ENCODE measurements at regions not wholly inside any gene's neighbourhood (a gene's known extent, or its start where the extent isn't known, plus 50 kb on each side); places are given as distances from the start of the nearest gene placed in this dataset.

- ATAC-seq (no peak), DNase-seq (no peak)
- Histone ChIP-seq H3K36me3 (no peaks in the 10 kb centered on the region), H3K4me3 (no peak overlapping the region), H3K4me1 (no peaks in the 10 kb centered on the region), H3K27me3 (no peaks in the 10 kb centered on the region), H3K27ac (no peak overlapping the region), H3K9me3 (no peaks in the 10 kb centered on the region)
- in situ Hi-C loops (cut with MboI; ENCODE audit: low sequenced_read_pairs in 4 of 4), result no loop called here
- intact Hi-C loops (cut with DNase I; ENCODE audit: low total_unique reads), result no loop called here
- no peak for TF ChIP-seq POLR2A (IDR thresholded peaks at IDR 0.05)
- TF ChIP-seq CTCF (IDR thresholded peaks at IDR 0.05 in 4 of 5, conservative IDR thresholded peaks at IDR 0.05 in 1 of 5), result no peak
Measured at GRCh38 chr2:221263573-221263972, 308.5 kb downstream of the EPHA4 start.

- Histone ChIP-seq H3K27ac (no peak overlapping the region), H3K36me3 (no peaks in the 10 kb centered on the region), H3K27me3 (no peaks in the 10 kb centered on the region), H3K9me3 (no peaks in the 10 kb centered on the region), H3K4me3 (no peak overlapping the region), H3K4me1 (no peaks in the 10 kb centered on the region)
- TF ChIP-seq CTCF (IDR thresholded peaks at IDR 0.05 in 4 of 5, conservative IDR thresholded peaks at IDR 0.05 in 1 of 5), result no peak
- intact Hi-C loops (cut with DNase I; ENCODE audit: low total_unique reads), result no loop called here
- ATAC-seq (no peak), DNase-seq (no peak)
- in situ Hi-C loops (cut with MboI; ENCODE audit: low sequenced_read_pairs in 4 of 4), result no loop called here
Measured at GRCh38 chr2:221264318-221264717, 307.8 kb downstream of the EPHA4 start.

- Histone ChIP-seq H3K36me3 (no peaks in the 10 kb centered on the region), H3K9me3 (no peaks in the 10 kb centered on the region), H3K27ac (no peak overlapping the region), H3K27me3 (no peaks in the 10 kb centered on the region), H3K4me1 (no peaks in the 10 kb centered on the region), H3K4me3 (no peak overlapping the region)
- intact Hi-C loops (cut with DNase I; ENCODE audit: low total_unique reads), result no loop called here
- DNase-seq, result no peak
- TF ChIP-seq CTCF (IDR thresholded peaks at IDR 0.05 in 4 of 5, conservative IDR thresholded peaks at IDR 0.05 in 1 of 5) (no peak), POLR2A (IDR thresholded peaks at IDR 0.05) (no peak)
- no peak for ATAC-seq
- in situ Hi-C loops (cut with MboI; ENCODE audit: low sequenced_read_pairs in 4 of 4), result no loop called here
Measured at GRCh38 chr2:221267773-221268425, 304.2 kb downstream of the EPHA4 start.

GRCh38 chr2:221268631-221269030 is 303.5 kb downstream of the EPHA4 start:
- no peak for DNase-seq
- TF ChIP-seq CTCF (IDR thresholded peaks at IDR 0.05 in 4 of 5, conservative IDR thresholded peaks at IDR 0.05 in 1 of 5) (no peak), POLR2A (IDR thresholded peaks at IDR 0.05) (no peak)
- in situ Hi-C loops (cut with MboI; ENCODE audit: low sequenced_read_pairs in 4 of 4) (no loop called here), intact Hi-C loops (cut with DNase I; ENCODE audit: low total_unique reads) (no loop called here)
- Histone ChIP-seq H3K27me3 (no peaks in the 10 kb centered on the region), H3K36me3 (no peaks in the 10 kb centered on the region), H3K9me3 (no peaks in the 10 kb centered on the region), H3K4me1 (no peaks in the 10 kb centered on the region), H3K4me3 (no peak overlapping the region), H3K27ac (no peak overlapping the region)
- ATAC-seq, result no peak

GRCh38 chr2:221270806-221271205 is 301.3 kb downstream of the EPHA4 start:
- no peak overlapping the region for H3K27ac ChIP-seq
- no peaks in the 10 kb centered on the region for H3K9me3 ChIP-seq
- DNase-seq (no peak), ATAC-seq (no peak)
- no peak for TF ChIP-seq POLR2A (IDR thresholded peaks at IDR 0.05)
- TF ChIP-seq CTCF (IDR thresholded peaks at IDR 0.05 in 4 of 5, conservative IDR thresholded peaks at IDR 0.05 in 1 of 5), result no peak
- no peaks in the 10 kb centered on the region for H3K27me3 ChIP-seq
- H3K4me1 ChIP-seq, result no peaks in the 10 kb centered on the region
- H3K4me3 ChIP-seq, result no peak overlapping the region
- intact Hi-C loops (cut with DNase I; ENCODE audit: low total_unique reads) (no loop called here), in situ Hi-C loops (cut with MboI; ENCODE audit: low sequenced_read_pairs in 4 of 4) (no loop called here)
- no peaks in the 10 kb centered on the region for H3K36me3 ChIP-seq

Measured in gastrocnemius medialis (tissue), 4 donors.